ENCODE measurements at regions not wholly inside any gene's neighbourhood (a gene's known extent, or its start where the extent isn't known, plus 50 kb on each side); places are given as distances from the start of the nearest gene placed in this dataset.

GRCh38 chr9:14529629-14530028 lies 163.6 kb downstream of the ZDHHC21 start:
- Histone ChIP-seq H4K8ac (replicated peaks; ENCODE audit: insufficient read length, low read depth, low read length) (no peak overlapping the region), H3K79me1 (ENCODE audit: insufficient read depth, low read depth, low read length, poor library complexity, severe bottlenecking) (no peaks in the 10 kb centered on the region), H2AK5ac (ENCODE audit: insufficient read length, low read length) (no peak overlapping the region), H3K56ac (ENCODE audit: insufficient read length, low read depth, low read length) (no peak overlapping the region), H4K5ac (ENCODE audit: insufficient read length, low read depth, low read length) (no peak overlapping the region), H3K9me3 (ENCODE audit: control insufficient read depth, low read depth, low read length) (no peaks in the 10 kb centered on the region), H3K79me2 (ENCODE audit: insufficient read depth, low read length) (no peaks in the 10 kb centered on the region), H2BK15ac (ENCODE audit: low read depth, low read length) (no peak overlapping the region), H3K4me1 (ENCODE audit: insufficient read depth, low read length) (peaks cover 10% of the 10 kb centered on the region; the same call in 1 of the 2 replicates), H2BK120ac (ENCODE audit: low read depth, low read length, poor library complexity, severe bottlenecking) (no peak overlapping the region), H4K20me1 (ENCODE audit: control insufficient read depth, insufficient read depth, insufficient read length) (no peaks in the 10 kb centered on the region), H2BK12ac (ENCODE audit: insufficient read length, low read depth, low read length) (no peak overlapping the region), H3K27me3 (ENCODE audit: insufficient read depth, low read length) (no peaks in the 10 kb centered on the region), H3K18ac (ENCODE audit: insufficient read length, low read depth, low read length) (no peak overlapping the region), H3K9ac (ENCODE audit: extremely low read depth, insufficient read length, low read length) (no peak overlapping the region), H4K91ac (ENCODE audit: insufficient read length, low read depth, low read length) (no peak overlapping the region), H3K23me2 (ENCODE audit: insufficient read length, low read depth, low read length, poor library complexity, severe bottlenecking) (no peaks in the 10 kb centered on the region), H3K27ac (ENCODE audit: insufficient read length, low read depth, low read length) (no peak overlapping the region), H2BK5ac (ENCODE audit: insufficient read length, low read length) (no peak overlapping the region), H3K4ac (ENCODE audit: low read depth, low read length) (no peak overlapping the region), H3T11ph (ENCODE audit: low read length) (no peak overlapping the region), H3K23ac (ENCODE audit: insufficient read length, low read depth, low read length) (no peak overlapping the region), H2AFZ (ENCODE audit: low read length) (no peak overlapping the region), H2BK20ac (ENCODE audit: low read depth, low read length, poor library complexity, severe bottlenecking) (no peak overlapping the region), H3K4me2 (ENCODE audit: insufficient read depth, insufficient read length, low read length) (no peak overlapping the region), H3K14ac (ENCODE audit: insufficient read depth, low read length) (no peak overlapping the region)
- no peak for DNase-seq
- peaks cover 52 to 54% of the 10 kb centered on the region in 2 experiments for H3K4me1 Mint-ChIP-seq
- WGBS (ENCODE audit: extremely low coverage, insufficient read length, low lambda C conversion rate) = 100% methylated on average over 2 of the region's 4 CpGs
- TF ChIP-seq, protein P1, sequence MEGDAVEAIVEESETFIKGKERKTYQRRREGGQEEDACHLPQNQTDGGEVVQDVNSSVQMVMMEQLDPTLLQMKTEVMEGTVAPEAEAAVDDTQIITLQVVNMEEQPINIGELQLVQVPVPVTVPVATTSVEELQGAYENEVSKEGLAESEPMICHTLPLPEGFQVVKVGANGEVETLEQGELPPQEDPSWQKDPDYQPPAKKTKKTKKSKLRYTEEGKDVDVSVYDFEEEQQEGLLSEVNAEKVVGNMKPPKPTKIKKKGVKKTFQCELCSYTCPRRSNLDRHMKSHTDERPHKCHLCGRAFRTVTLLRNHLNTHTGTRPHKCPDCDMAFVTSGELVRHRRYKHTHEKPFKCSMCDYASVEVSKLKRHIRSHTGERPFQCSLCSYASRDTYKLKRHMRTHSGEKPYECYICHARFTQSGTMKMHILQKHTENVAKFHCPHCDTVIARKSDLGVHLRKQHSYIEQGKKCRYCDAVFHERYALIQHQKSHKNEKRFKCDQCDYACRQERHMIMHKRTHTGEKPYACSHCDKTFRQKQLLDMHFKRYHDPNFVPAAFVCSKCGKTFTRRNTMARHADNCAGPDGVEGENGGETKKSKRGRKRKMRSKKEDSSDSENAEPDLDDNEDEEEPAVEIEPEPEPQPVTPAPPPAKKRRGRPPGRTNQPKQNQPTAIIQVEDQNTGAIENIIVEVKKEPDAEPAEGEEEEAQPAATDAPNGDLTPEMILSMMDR (conservative IDR thresholded peaks at IDR 0.05) = no peak
- H3K36me3 Mint-ChIP-seq (ENCODE audit: insufficient read depth in 1 of 3, low read depth in 3 of 3) = no peaks in the 10 kb centered on the region
- no peaks in the 10 kb centered on the region for H3K9me3 Mint-ChIP-seq
- H3K4me3 Mint-ChIP-seq = no peak overlapping the region
- peaks cover 2% of the 10 kb centered on the region; the same call in 1 of the 2 replicates for H3K27me3 Mint-ChIP-seq (ENCODE audit: low read depth)
- no peak overlapping the region for H3K27ac Mint-ChIP-seq
